ENCODE measurements at regions not wholly inside any gene's neighbourhood (a gene's known extent, or its start where the extent isn't known, plus 50 kb on each side); places are given as distances from the start of the nearest gene placed in this dataset.

- Histone ChIP-seq H3K4me1 (peaks cover 11% of the 10 kb centered on the region), H3K4me3 (no peak overlapping the region), H3K27me3 (no peaks in the 10 kb centered on the region), H3K9me3 (replicated peaks) (no peaks in the 10 kb centered on the region; the same call in 1 of the 2 replicates), H3K36me3 (no peaks in the 10 kb centered on the region), H3K27ac (no peak overlapping the region)
- DNase-seq, result no peak
Measured at GRCh38 chr2:24439971-24440340, 51.1 kb upstream of the NCOA1 start.

- no peaks in the 10 kb centered on the region; the same call in 1 of the 2 replicates for H3K9me3 ChIP-seq (replicated peaks)
- no peak for DNase-seq
- peaks cover 16% of the 10 kb centered on the region for H3K4me1 ChIP-seq
- H3K27me3 ChIP-seq, result no peaks in the 10 kb centered on the region
- H3K4me3 ChIP-seq, result no peak overlapping the region
- H3K36me3 ChIP-seq, result no peaks in the 10 kb centered on the region
- no peak overlapping the region for H3K27ac ChIP-seq
Measured at GRCh38 chr2:24439280-24439970, 51.6 kb upstream of the NCOA1 start.

- no peaks in the 10 kb centered on the region for H3K9me3 ChIP-seq (replicated peaks)
- H3K4me1 ChIP-seq, result peaks cover 19% of the 10 kb centered on the region
- no peaks in the 10 kb centered on the region for H3K27me3 ChIP-seq
- H3K4me3 ChIP-seq, result no peak overlapping the region
- no peak overlapping the region for H3K27ac ChIP-seq
- H3K36me3 ChIP-seq, result no peaks in the 10 kb centered on the region
- no peak for DNase-seq
Measured at GRCh38 chr2:24438106-24438505, 52.9 kb upstream of the NCOA1 start.

GRCh38 chr2:24435391-24436316 is 55.4 kb upstream of the NCOA1 start:
- DNase-seq, result peak; percentile 99 to 100
- H3K9me3 ChIP-seq (replicated peaks), result no peaks in the 10 kb centered on the region
- no peaks in the 10 kb centered on the region for H3K36me3 ChIP-seq
- H3K4me1 ChIP-seq, result peaks cover 19% of the 10 kb centered on the region
- H3K27me3 ChIP-seq, result no peaks in the 10 kb centered on the region
- H3K27ac ChIP-seq, result peak overlapping the region; percentile 96
- H3K4me3 ChIP-seq, result peak overlapping the region; percentile 28

DNA sequence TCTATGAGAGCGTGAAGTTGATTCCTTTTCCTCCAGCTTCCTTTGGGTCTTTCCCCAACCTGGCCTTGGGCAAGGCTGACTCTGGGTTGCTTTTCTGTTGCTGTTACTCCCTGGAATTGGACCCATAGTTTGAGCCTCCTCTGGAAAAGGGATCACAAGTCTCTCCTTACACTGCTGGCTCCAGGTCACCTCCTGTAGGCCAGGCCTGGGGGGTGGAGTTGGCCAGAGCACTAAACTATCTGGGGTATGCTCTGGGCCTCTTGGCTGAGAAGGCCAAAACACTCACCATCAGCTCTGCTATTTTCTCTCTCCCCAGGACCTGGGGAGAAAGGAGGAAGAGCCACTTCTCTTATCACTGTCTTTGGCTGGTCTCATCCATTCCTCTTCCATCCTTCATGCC is 56.5 kb upstream of the NCOA1 start:
- Histone ChIP-seq H3K4me3 (no peak overlapping the region), H3K27ac (peak overlapping the region; percentile 96), H3K36me3 (no peaks in the 10 kb centered on the region), H3K4me1 (peaks cover 26% of the 10 kb centered on the region), H3K27me3 (no peaks in the 10 kb centered on the region), H3K9me3 (replicated peaks) (no peaks in the 10 kb centered on the region)
- peak in 1 of 2 experiments; percentile 44 for DNase-seq

DNA sequence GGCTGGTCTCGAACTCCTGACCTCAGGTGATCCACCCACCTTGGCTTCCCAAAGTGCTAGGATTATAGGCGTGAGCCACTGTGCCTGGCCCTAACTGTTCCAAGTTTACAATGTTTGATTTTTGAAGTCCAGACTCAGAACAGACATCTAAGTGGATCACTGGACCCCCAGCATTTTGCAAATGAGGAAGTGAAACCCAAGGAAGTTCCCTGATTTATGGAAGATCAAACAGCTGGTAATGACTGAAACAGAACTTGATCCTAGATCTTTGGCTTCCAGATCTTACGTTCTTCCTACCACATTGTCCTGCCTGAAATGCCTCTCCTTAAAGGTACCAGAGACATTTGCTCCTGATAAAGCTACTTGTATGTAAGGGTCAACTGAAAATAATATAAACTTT is 58.3 kb upstream of the NCOA1 start:
- no peaks in the 10 kb centered on the region for H3K9me3 ChIP-seq (replicated peaks)
- peaks cover 34% of the 10 kb centered on the region for H3K4me1 ChIP-seq
- no peak for DNase-seq
- no peaks in the 10 kb centered on the region for H3K36me3 ChIP-seq
- H3K27ac ChIP-seq, result no peak overlapping the region
- H3K27me3 ChIP-seq, result no peaks in the 10 kb centered on the region
- H3K4me3 ChIP-seq, result no peak overlapping the region

DNA sequence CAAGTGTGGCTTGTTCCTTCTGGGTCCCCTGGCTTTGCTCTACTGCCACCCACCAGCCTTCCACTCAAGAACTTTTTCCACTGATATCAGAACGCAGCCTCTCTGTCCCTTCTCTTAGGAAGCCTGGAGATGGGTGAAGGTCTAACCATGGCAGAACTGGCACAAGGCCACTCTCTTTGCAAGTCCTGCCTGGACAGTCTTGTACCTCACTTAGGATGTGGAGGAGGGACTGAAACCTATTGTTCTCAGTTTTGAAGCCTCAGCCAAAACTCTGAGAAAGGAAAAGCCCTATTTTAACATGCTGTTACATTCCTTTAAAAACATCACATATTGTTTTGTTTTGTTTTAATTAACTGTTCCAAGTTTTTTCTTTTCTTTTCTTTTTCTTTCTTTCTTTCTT is 58.9 kb upstream of the NCOA1 start:
- DNase-seq, result no peak
- H3K9me3 ChIP-seq (replicated peaks), result no peaks in the 10 kb centered on the region
- H3K4me3 ChIP-seq, result no peak overlapping the region
- H3K4me1 ChIP-seq, result peaks cover 34% of the 10 kb centered on the region
- H3K36me3 ChIP-seq, result no peaks in the 10 kb centered on the region
- no peaks in the 10 kb centered on the region for H3K27me3 ChIP-seq
- H3K27ac ChIP-seq, result no peak overlapping the region

GRCh38 chr2:24429197-24430074 is 61.6 kb upstream of the NCOA1 start:
- Histone ChIP-seq H3K4me1 (peaks cover 20% of the 10 kb centered on the region), H3K27me3 (no peaks in the 10 kb centered on the region), H3K9me3 (replicated peaks) (no peaks in the 10 kb centered on the region), H3K4me3 (peak overlapping the region; percentile 28), H3K36me3 (no peaks in the 10 kb centered on the region), H3K27ac (peak overlapping the region; percentile 16)
- DNase-seq, result peak; percentile 61 to 80

GRCh38 chr2:24424387-24424786 is 64.1 kb upstream of the ITSN2 start:
- Histone ChIP-seq H3K9me3 (replicated peaks) (peaks cover 7% of the 10 kb centered on the region), H3K36me3 (no peaks in the 10 kb centered on the region), H3K27me3 (no peaks in the 10 kb centered on the region), H3K4me3 (no peak overlapping the region), H3K27ac (no peak overlapping the region), H3K4me1 (peaks cover 14% of the 10 kb centered on the region)
- no peak for DNase-seq

DNA sequence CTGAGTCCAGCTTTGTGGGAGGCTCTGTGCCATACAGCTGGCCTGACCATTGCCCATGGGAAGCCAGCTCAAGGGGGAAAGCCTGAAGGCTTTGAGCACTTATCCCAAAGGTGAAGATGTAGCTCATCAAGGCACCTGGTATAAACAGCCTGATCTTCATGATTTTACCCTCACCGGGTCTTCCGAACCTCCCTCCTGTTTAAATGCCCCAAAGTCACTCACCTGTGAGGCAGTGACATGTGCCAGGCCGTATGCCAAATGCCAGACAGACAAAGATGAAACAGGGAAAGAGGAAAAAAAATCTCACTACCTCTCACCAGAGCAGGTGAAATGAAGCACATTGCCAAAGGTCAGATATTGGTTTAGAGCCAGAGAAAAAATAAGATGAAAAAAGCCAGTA is 62.8 kb upstream of the ITSN2 start:
- Histone ChIP-seq H3K27me3 (no peaks in the 10 kb centered on the region), H3K4me3 (no peak overlapping the region), H3K27ac (no peak overlapping the region), H3K4me1 (peaks cover 8% of the 10 kb centered on the region), H3K36me3 (no peaks in the 10 kb centered on the region), H3K9me3 (replicated peaks) (peaks cover 7% of the 10 kb centered on the region)
- DNase-seq, result no peak

- peak; percentile 82 to 91 for DNase-seq
- H3K4me3 ChIP-seq, result no peak overlapping the region
- H3K27ac ChIP-seq, result no peak overlapping the region
- peaks cover 8% of the 10 kb centered on the region for H3K4me1 ChIP-seq
- H3K27me3 ChIP-seq, result no peaks in the 10 kb centered on the region
- no peaks in the 10 kb centered on the region for H3K36me3 ChIP-seq
- H3K9me3 ChIP-seq (replicated peaks), result peaks cover 7% of the 10 kb centered on the region
Measured at GRCh38 chr2:24421668-24422067, 61.3 kb upstream of the ITSN2 start.

DNA sequence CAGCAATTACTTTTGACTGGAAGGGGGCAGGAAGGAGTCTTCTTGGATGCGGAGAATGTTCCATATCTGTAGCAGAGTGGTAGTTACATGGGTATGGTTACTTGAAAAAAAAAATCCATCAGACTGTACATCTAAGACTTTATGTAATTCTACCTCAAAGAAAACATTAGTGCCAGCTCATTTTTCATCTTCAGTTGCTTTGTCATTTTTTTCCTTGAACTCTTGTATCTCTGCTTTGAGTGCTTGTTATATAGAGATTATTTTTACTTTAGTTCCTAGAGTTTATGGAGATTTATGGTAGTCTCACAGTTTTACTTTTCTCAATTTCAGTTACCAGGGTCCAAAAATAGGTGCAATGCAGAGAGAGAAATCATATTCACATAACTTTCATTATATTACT is 60.0 kb upstream of the ITSN2 start:
- H3K27me3 ChIP-seq, result no peaks in the 10 kb centered on the region
- H3K4me1 ChIP-seq, result peaks cover 8% of the 10 kb centered on the region
- DNase-seq, result no peak
- H3K9me3 ChIP-seq (replicated peaks), result peaks cover 7% of the 10 kb centered on the region
- H3K4me3 ChIP-seq, result no peak overlapping the region
- H3K36me3 ChIP-seq, result no peaks in the 10 kb centered on the region
- no peak overlapping the region for H3K27ac ChIP-seq

DNA sequence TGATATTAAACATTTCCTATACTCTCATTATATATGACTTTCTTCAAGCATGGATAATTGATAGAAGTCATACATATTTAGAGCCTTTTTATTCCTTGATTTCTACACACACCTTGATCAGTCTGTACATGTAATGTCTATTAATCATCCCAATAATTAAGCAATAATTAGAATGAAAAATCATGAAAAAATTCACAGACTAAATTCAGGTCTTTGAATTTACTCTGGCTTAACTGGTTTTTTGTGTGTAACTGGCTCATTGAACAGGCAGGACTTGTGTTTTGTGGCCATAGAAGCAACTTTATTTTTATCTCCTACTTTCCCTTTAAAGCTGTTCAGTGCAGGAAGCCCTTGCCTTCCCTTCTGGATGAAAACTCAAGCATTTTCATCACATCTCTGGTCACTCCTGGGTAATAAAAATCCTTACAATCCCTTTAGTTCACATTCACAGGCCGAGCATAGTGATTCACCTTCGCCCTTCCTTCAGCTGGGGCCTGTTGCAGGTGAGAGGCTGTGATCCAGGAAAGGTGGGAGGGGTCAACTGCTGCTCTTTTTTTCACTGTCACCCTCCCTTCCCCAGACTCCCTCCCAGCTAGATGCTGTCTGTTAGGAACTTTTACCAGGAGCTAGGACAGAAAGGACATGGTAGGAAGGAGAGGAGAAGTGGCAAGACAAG is 58.0 kb upstream of the ITSN2 start:
- H3K9me3 ChIP-seq (replicated peaks), result peaks cover 7% of the 10 kb centered on the region
- H3K36me3 ChIP-seq, result no peaks in the 10 kb centered on the region
- H3K4me3 ChIP-seq, result no peak overlapping the region
- no peak for DNase-seq
- H3K27me3 ChIP-seq, result no peaks in the 10 kb centered on the region
- H3K27ac ChIP-seq, result no peak overlapping the region
- H3K4me1 ChIP-seq, result no peaks in the 10 kb centered on the region

GRCh38 chr2:24412812-24413211 is 52.5 kb upstream of the ITSN2 start:
- Histone ChIP-seq H3K9me3 (replicated peaks) (no peaks in the 10 kb centered on the region), H3K27ac (no peak overlapping the region), H3K36me3 (no peaks in the 10 kb centered on the region), H3K4me3 (no peak overlapping the region), H3K27me3 (no peaks in the 10 kb centered on the region), H3K4me1 (peaks cover 31% of the 10 kb centered on the region)
- DNase-seq, result no peak

Measured in SJCRH30 (cell line).